HG03060 (cell line): ENCODE measurements at regions not wholly inside any gene's neighbourhood (a gene's known extent, or its start where the extent isn't known, plus 50 kb on each side); places are given as distances from the start of the nearest gene placed in this dataset.
"Not testable (repeated sequence)": the region's sequence is repeated elsewhere in the genome, so short reads cannot be mapped to it uniquely, and the experiment has no call there.

Source experiments
- ATAC-seq: cut with Tn5 transposase; IDR thresholded peaks from one replicate; pipeline ENCODE4 v1.9.1; 2021; ENCODE audit warnings: low read depth, moderate number of reproducible peaks; ENCODE audit not compliant: unreplicated experiment

GRCh38 chr9:2387166-2387565 lies 234.4 kb upstream of the VLDLR start:
- no peak for ATAC-seq

- no peak for ATAC-seq
Measured at GRCh38 chr9:2389404-2389803, 232.2 kb upstream of the VLDLR start.

- no peak for ATAC-seq
Measured at GRCh38 chr9:2390028-2390427, 231.6 kb upstream of the VLDLR start.

GRCh38 chr9:2391509-2392132 lies 230.0 kb upstream of the VLDLR start:
- not testable (repeated sequence) for ATAC-seq

- ATAC-seq, result not testable (repeated sequence)
Measured at GRCh38 chr9:2394087-2394741, 227.4 kb upstream of the VLDLR start.

- ATAC-seq, result no peak
Measured at GRCh38 chr9:2395814-2396612, 225.6 kb upstream of the VLDLR start.

GRCh38 chr9:2396622-2397285 lies 224.8 kb upstream of the VLDLR start:
- ATAC-seq, result no peak

GRCh38 chr9:2397875-2398274 lies 223.7 kb upstream of the VLDLR start:
- ATAC-seq, result not testable (repeated sequence)

- ATAC-seq, result not testable (repeated sequence)
Measured at GRCh38 chr9:2401746-2402145, 219.8 kb upstream of the VLDLR start.

- ATAC-seq, result no peak
Measured at GRCh38 chr9:2403701-2404100, 217.9 kb upstream of the VLDLR start.

GRCh38 chr9:2406252-2406651 lies 215.3 kb upstream of the VLDLR start:
- ATAC-seq, result no peak

- no peak for ATAC-seq
Measured at GRCh38 chr9:2407450-2407849, 214.1 kb upstream of the VLDLR start.

GRCh38 chr9:2411459-2412215 lies 209.9 kb upstream of the VLDLR start:
- no peak for ATAC-seq

GRCh38 chr9:2413160-2413805 lies 208.3 kb upstream of the VLDLR start:
- no peak for ATAC-seq

GRCh38 chr9:2414465-2414864 lies 207.1 kb upstream of the VLDLR start:
- no peak for ATAC-seq

- ATAC-seq, result no peak
Measured at GRCh38 chr9:2415326-2415725, 206.3 kb upstream of the VLDLR start.

- ATAC-seq, result no peak
Measured at GRCh38 chr9:2417730-2418129, 203.9 kb upstream of the VLDLR start.

GRCh38 chr9:2418619-2419018 lies 203.0 kb upstream of the VLDLR start:
- no peak for ATAC-seq

GRCh38 chr9:2419347-2419746 lies 202.2 kb upstream of the VLDLR start:
- ATAC-seq, result no peak

GRCh38 chr9:2420543-2420942 lies 201.0 kb upstream of the VLDLR start:
- ATAC-seq, result no peak
